Heart left ventricle (tissue), 13 donors: ENCODE measurements at regions not wholly inside any gene's neighbourhood (a gene's known extent, or its start where the extent isn't known, plus 50 kb on each side); places are given as distances from the start of the nearest gene placed in this dataset.

Experiments used
- CTCF ChIP-seq, 12 donors: fragments of 200-600 bp; sonication (generic) in 4 of 12; IDR thresholded peaks; one replicate each; pipeline versions ENCODE4 v1.5.0 to v1.8.0; 2018 to 2022; ENCODE audit warnings: antibody characterized with exemption in 12 of 12, mild to moderate bottlenecking in 5 of 12
- POLR2A ChIP-seq, 2 donors: fragments of 450-650 bp; IDR thresholded peaks; one replicate each; pipeline ENCODE4 v1.6.1; 2017; ENCODE audit warnings: antibody characterized with exemption in 2 of 2, mild to moderate bottlenecking in 2 of 2, moderate library complexity in 2 of 2
- donor health status: ischemic (EF 13 %, LVEDD 7.1; RV severe dilation, severe dysfunction).
- donor health status: DM: no; HTN: yes; CAD: no.
- donor health status: DM: no; HTN: no; CAD: no.
- donor health status: ischemic (EF 25% LVEDD 6.9; RV normal size, moderate dysfunction).
- donor health status: ischemic (EF 25% LVEDD 5.7; RV mildly dilated, moderate dysfunction).
- donor health status: ischemic (EF 35%, LVEDD 5.7; RV mildly dilated, moderate dysfunction).
- donor health status: nonischemic (EF 11% LVEDD 7.7; RV severe dilation, severe dysfunction).
- donor health status: DM: yes; HTN: yes; CAD: no.
- donor health status: PGD.
- donor health status: ischemic (EF 29% LVEDD 5.4; RV normal size, mild dysfunction).
- donor health status: nonischemic (EF 23%, LVEDD 6.1; RV moderate dilation, normal function).

DNA sequence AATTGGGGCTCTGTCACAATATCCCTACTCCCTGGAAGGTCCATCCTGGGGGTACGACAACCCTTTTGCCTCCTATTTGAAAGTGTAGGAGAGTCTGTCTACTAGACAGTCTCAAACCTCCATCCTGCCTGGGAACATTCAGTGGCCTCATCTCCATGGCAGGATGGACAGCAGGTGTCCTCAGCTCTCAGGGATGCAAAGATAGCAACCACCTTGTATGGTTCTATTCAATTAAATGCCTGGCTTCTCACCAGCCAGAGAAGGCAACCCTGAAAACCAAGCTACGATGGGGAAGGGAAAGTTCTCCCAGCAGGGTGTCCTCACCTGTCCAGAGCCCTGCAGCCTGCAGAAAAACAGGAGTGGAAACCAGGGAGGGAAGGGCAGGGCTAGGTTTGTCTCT lies 164.9 kb downstream of the MIAT start:
- TF ChIP-seq CTCF (IDR thresholded peaks at IDR 0.05), result no peak
- no peak for TF ChIP-seq POLR2A (IDR thresholded peaks at IDR 0.05)
